HG03103 (cell line): ENCODE measurements at regions not wholly inside any gene's neighbourhood (a gene's known extent, or its start where the extent isn't known, plus 50 kb on each side); places are given as distances from the start of the nearest gene placed in this dataset.
"Not testable (repeated sequence)": the region's sequence is repeated elsewhere in the genome, so short reads cannot be mapped to it uniquely, and the experiment has no call there.

Experiments used
- ATAC-seq: cut with Tn5 transposase; IDR thresholded peaks from one replicate; pipeline ENCODE4 v1.9.1; 2021; ENCODE audit warnings: low read depth; ENCODE audit not compliant: unreplicated experiment

DNA sequence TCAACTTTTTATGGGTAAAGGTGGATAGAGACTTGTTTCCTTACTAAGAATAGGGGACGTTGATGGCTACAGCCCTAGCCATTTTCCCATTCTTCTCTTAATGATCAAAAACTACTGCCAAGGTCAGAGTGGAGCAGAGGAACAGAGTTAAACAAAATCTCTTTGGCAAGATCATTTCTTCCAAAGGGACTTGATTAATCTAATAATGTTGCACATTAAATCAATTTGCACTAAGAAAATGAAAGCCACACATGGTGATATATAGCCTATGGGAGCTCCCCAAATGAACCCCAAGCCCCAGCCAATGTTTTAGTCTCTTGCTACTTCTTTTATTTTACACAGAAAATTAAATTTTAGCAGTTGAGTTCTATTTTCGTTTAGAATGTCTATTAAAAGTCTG is 954.5 kb upstream of the SOX9 start:
- ATAC-seq = no peak

DNA sequence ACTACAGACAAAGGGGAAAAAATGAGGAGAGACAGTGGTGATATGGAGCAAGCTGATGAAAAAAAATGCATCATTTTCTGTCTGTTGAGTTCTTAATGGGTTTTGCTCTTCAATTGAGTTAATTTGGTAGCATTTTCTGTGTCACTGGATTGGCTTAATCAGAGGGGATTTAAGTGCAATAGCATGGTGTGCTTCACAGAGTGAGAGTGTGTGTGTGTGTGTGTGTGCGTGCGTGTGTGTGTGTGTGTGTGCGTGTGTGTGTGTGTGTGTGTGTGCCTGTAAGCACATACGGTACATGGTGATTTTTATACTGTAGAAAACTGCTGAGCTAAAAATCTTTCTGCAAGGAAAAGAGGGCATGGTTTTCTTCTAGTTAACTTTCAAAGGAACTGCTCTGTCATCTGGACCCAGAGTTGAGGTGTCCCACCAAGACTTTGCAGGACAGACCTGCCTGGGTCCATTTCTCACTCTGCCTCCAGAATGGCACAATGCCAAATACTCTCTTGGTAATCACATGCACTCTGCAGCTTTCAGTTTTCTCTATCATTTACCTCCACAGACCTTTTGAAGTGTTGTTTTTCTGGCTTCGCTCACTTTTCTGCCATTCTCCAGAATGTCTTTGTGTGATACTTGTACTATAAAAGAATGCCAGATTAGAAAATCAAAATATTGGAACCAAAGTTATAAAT is 952.6 kb upstream of the SOX9 start:
- no peak for ATAC-seq

DNA sequence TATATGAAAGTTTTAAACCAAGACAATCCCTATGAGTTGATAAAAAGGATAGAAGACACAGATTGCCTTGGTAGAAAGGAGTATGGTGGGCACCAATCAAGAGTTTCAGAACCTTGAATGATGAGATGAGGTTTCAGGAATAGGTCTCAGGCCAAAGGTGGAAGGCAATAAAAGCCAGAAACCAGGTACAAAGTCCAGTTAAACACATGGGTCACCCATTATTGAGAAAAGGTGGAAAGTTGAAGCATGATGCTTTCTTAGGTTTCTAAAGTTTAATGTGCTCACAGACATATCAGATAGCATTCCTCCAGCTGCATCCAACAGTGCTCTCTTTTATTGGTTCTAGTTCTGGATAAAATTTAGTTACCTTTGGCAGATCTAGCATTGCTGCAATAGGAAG is 950.8 kb upstream of the SOX9 start:
- no peak for ATAC-seq

DNA sequence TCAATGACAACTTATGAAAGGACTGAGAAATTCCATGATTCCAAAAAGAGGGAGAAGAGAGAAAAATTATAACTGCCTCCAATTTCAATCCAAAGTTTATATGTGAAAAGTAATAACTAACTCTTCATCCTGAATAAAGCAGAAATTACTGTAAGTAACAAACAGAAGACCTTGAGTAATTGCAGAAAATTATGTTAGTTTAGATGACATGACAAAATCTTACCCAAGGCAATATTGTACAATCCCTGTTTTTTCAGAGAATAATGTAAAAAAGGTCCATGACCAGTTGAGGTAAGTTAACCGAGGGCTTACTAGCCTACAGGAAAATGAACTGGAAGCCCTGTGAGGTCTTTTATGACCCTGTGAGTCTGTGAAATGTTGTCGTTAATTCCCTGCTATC is 949.5 kb upstream of the SOX9 start:
- no peak for ATAC-seq

DNA sequence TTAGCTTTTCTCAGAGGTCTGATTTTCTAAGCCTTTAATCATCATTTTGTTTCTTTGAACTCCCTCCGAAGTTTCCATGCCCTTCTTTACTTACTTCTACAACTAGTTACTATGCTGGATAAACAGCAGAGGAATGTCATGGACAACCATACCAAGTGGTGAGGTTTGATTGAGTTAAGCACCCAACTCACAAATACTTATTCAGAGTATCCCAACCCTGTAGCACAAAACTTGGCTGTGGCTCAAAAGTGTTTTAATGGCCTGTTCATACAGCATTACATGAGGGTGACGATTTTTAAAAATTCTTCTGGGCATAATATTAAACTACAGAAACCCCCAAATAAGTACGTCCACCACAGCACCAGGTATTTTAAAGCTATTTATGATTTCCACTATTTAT is 946.8 kb upstream of the SOX9 start:
- no peak for ATAC-seq

DNA sequence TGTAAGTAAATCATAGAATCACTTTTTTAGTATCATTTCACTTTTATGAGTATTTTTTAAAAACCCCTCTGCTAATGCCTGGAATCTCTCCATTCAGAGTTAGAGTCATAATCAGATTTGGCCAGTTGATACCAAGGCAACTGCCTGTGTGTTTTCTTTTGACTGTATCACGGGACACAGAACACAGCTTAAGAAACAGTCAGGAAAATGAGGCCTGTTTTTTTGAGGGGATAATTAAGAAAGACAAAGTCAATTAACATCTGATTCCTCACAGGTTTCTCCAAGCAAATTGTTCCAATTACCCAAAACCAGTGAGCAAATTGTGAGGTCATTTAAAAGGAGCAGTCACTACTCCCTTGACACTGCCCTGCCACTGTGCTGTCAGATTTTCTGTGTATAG is 944.5 kb upstream of the SOX9 start:
- ATAC-seq = no peak

DNA sequence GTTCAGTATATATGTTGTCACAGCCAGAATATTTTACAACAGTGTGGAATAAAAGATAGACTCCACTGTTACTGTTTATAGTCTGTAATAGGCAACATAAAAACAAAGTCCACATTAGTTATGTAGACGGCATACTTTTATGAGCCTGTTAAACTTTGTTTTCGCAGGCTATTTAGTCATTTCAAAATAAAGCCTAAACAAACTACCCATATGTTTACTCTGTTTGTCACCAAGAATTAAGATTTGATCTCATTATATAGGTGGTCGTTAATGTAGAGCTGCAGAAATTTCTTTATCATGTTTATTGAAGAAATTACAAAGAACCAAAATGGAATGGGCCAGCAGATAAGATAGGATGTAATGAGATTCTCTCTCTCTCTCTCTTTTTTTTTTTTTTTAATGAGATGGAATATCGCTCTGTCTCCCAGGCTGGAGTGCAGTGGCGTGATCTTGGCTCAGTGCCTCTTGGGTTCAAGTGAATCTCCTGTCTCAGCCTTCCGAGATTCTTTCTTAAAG is 943.8 kb upstream of the SOX9 start:
- no peak for ATAC-seq

DNA sequence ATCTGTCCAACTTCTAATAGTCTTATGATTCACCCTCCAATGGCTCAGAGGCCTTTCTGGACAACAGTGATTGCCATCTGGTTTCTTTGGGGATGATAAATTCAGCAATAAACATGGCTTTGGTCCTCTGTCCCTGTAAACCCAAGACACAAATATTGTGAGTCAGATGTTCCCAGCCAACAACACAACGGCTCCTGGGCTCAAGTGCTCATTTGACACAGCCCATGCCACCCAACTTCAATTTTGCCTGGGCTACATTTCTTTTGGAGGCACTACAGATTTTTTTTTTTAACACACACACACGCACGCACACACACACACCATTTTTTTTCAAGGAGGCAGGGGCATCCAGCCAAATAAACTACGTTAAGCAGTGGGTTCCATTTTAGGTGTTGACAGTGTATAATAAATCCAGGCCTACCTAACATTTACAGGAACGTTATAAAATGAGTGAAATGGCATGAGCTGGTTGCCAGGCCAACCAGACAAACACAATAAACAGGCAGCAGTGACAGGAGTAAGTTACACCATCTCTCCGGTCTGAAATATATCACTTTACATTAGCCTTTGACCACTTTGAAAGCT is 939.9 kb upstream of the SOX9 start:
- ATAC-seq = no peak

DNA sequence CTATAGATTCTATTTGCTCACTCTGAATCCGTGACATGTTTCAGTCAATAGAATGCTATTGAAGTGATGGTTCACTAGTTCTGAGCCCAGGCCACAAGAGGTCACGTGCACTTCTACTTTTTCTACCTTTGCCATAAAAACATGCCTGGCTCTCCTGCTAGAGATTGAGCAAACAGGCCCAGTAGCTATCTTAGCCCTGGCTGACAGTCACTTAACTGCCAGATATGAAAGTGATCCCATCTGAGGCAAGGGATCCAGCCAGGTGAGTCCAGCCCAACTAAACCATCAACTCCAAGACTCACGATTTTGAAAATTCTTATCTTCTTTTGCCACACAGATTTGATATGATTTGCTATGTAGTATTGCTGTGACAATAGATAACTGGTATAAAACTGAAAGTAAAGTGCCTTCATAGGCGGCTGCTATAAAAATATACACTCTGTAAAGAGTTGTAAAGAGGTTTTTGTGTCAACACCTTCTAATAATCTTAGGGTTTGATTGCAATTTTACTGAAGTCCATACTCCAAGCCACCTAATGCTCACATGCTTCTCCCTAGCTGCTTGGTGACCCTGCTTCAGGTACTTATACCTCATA is 937.7 kb upstream of the SOX9 start:
- no peak for ATAC-seq

DNA sequence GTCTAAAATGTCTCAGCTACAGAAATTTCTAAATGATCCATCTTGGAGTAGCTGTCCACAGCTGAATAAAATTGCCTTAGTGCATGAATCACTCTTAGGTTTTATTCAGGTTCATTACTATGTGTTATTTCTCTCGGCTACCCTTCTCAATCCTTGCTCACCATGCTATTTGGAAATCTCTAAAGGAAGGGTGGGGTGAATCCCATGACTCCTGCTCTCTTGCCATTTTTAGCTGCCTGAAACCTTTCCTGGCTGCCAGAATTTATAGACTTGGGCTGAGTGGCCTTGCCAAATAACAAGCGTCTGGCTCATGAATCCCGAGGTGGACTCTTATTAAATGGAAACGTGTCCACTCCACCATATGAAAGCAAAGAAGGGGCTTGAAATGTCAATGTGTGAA is 936.1 kb upstream of the SOX9 start:
- no peak for ATAC-seq

DNA sequence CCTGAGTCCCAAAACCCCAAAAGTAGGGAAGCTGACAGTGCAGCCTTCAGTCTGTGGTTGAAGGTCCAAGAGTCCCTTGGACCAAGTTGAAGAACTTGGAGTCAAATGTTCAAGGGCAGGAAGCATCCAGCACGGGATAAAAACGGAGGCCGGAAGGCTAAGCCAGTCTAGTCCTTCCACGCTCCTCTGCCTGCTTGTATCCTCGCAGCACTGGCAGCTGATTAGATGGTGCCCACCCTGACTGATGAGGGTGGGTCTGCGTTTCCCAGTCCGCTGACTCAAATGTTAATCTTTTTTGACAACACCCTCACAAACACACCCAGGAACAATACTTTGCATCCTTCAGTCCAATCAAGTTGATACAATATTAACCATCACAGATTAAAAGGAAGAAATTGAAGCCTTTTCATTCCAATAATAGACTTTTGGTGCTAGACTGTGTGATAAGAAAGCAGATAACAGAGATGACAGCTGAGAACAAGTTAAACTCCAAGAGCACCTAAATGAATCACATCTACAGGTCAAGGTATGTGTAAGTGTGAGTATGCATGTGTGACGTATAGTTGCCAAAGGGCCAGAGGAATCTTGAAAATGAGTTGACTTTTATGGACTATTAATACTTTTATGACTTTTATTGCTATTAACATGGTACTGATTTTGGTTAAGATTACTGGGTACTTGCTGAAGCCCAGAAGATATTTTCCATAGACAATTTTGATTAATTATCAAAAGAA is 933.5 kb upstream of the SOX9 start:
- ATAC-seq = no peak

DNA sequence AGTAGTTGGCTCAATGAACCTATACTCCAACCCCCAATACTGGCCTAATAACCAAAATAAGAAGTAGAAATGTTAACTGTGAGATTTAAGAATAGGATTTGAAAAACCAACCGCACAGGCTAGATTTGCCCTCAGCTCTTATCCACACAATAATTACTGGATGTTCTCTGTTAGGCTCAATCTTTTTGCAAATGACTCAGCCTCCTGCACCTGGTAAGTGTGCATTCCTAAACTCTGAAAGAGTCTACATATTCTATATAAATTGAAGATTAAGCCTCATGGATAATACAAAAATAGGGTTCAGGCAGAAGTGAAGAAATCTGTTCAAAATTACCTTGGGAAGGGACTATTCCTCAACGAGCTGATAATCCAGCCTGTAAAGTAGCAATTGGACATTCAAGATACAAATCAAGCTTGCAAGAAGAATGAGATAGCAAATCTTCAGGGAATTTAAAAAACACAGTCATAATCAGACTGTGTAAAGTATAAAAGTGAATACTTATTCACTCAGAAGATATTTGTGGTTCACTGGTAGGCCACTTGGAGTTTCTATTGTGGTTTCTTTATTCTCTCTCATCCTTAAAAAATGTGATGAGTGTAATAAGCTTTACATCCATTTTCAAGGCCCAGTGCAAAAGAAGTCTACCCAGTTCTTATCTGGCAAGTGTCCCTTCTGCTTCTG is 931.9 kb upstream of the SOX9 start:
- no peak for ATAC-seq

DNA sequence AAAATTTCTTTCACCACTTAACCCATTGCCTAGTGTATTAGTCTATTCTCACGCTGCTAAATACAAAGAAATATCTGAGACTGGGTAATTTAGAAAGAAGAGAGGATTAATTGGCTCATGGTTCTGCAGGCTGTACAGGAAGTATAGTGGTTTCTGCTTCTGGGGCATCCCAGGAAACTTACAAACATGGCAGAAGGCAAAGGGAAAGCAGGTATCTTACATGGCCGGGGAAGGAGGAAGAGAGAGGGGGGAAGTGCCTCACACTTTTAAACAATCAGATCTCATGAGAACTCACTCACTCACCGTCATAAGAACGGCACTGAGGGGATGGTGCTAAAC is 931.4 kb upstream of the SOX9 start:
- no peak for ATAC-seq

DNA sequence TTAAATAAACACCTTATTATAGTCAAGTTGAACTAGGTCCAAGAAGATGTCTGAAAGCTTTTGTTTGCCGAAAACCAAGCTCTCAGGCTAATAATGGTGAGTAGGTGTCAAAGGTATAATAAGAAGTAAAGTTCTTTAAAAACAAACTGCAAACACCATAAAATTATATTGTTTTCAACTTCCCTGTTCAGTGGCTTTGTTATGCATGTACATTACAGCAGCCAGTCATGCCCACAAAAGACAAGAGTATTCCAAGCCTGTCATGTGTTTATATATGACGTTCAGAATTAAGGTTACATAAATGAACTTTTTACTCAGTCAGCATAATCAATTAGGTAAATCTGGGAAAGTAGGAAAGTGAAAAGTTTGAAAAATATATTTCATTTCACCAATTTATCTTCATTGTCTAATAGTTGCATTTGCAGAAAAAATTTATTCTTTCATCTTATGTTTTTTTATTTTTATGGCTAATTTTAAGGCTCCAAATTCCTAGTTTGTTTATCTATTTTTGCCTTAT is 928.7 kb upstream of the SOX9 start:
- ATAC-seq = no peak

DNA sequence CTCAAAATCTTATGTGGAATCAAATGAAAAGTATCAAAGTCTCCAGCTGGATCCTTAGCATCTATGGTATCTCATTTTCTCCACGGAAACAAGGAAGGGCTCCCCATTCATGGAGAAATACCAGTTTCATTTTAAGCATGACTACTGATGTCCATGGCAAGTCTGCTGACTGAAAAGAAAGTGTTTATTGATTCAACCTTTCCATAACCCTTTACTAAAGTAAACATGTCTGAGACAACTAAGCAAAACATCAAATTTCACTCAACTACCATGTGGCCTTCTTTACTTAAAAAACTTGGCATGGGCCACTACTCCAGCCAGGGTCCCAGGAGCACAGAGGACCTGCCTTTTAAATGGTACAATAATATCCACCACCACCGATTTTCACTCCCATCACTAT is 928.0 kb upstream of the SOX9 start:
- ATAC-seq = no peak

DNA sequence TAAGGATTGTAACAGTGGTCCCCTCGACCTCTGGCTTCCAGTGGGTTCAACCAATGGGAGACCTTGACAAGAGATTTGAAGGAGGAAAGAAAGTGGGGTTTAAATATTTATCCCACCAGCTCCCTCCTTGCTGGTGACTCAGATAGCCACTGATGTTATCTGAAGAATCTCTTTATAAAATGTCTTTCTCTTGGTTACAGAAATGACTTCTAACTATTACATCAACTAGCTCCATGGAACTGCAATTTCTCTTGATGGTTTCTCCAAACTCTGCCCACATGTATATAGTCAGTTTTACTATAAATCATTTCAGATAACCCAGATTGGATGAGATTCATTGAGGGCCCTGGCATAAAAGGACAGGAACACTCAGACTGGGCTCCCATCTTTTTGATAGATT is 920.2 kb upstream of the SOX9 start:
- no peak for ATAC-seq

DNA sequence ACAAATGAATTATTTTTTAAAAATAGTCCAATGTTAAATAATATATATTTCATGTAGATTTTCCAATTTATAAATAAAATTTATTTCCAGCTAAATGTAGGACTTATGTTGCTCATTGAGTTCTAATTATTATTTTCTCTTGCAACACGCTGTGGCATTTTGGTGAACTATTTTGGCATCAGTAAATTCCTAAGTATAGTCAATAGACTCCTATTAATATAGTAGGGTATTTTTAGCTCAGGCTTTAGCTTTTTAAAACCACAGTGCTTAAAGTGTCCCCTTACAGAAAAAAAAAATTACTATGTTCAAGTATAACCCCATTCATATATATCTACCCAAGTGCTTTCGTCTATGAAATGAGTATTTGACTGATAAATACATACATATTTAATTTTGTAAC is 919.2 kb upstream of the SOX9 start:
- ATAC-seq = no peak

DNA sequence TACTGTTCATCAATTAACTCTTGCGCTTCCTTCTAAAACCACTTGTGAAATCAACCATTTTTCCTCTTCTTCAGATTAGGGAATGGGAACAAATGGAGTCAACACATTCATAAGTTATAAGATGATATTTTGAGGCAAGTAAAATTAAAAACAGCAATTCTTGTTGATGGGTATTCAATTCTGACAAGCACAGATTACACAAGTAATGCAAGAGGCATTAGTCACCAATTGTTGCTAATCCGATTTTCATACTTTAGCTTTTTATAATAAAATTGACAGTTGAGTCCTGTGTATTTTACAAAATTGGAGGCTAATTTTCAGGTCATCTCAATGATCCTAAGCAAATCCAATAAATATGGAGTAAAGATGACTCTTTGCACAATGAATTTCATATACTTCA is 918.4 kb upstream of the SOX9 start:
- ATAC-seq = no peak

DNA sequence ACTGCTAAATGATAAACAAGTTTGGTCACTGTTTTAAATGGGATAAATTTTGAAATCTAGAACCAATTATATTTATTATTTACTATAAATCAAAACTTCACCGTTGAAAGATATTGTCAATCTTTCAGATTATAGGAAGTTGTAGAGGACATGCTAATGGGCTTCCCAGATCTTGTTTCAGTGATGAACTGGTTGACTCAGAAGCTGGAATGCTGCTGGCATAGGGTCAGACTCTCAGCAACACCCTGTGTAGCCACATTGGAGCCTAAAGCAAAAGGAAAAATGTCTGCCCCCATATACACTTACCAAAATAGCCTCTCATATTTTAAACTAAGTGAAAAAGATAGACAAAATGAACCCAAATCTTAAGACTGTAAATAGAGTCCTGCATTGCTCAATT is 916.9 kb upstream of the SOX9 start:
- ATAC-seq = no peak

DNA sequence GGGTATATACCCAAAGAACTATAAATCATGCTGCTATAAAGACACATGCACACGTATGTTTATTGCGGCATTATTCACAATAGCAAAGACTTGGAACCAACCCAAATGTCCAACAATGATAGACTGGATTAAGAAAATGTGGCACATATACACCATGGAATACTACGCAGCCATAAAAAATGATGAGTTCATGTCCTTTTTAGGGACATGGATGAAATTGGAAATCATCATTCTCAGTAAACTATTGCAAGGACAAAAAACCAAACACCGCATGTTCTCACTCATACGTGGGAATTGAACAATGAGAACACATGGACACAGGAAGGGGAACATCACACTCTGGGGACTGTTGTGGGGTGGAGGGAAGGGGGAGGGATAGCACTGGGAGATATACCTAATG is 914.9 kb upstream of the SOX9 start:
- ATAC-seq = not testable (repeated sequence)
